ENCODE measurements at regions not wholly inside any gene's neighbourhood (a gene's known extent, or its start where the extent isn't known, plus 50 kb on each side); places are given as distances from the start of the nearest gene placed in this dataset.
"Not testable (repeated sequence)": the region's sequence is repeated elsewhere in the genome, so short reads cannot be mapped to it uniquely, and the experiment has no call there.

DNA sequence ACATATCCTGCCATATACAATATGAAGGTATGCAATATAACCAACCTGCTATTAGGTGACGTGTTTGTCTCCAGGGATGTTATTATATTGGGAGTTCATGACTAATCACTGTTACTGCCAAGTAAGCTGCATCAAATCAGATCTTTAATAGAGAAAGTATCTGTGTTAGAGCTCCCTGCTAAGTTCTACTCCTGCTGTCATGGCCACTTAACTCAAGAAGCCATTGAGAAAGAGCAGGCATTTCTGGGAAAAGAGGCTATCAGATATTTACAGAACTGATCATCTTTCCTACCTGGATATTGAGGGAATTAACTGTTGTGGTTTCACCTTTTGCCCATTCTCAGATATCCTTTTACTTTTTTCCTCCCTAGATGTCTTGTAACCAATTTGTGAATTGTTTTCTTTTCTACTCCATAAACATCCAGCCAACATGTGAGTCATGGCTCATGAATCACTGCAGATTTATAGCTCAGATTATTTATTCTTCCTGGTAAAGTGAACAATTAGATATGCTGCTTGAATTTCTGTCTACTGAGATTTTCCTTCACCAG is 634.8 kb upstream of the FAM174A start:
- DNase-seq (ENCODE audit: low read depth), result peak; percentile 36

DNA sequence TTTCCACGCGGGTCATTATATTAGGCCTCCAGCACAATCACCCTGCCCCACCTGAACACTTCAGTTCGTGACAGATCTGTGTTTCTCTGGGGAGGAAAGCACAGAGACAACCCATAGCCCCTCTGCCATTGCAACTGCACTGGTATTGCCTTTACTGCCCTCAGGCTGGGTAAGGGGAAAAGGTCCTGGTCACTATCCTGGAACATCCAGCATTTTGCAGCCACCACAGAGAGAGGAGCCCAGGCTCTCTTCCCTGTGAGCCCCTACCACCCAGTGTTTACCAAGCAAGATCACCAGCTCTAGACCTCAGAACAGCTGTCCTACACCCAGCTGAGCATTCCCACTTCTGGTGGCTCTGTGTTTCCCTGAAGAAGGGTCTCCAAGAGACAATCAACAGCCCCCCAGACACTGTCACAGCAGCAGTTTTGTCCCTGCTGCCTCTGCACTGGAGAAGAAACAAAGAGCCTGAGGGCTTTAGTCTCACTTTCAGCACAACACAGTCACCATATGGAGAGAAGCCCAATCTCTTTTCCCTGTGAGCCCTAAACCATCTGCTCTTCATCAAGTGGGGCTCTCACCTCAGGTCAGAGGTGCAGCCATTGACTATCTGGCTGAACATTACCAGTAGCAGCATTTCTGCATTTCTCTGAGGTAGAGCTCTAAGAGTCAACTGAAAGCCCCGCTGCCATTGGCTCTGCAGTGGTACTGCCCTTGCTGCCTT is 655.2 kb upstream of the FAM174A start:
- DNase-seq (ENCODE audit: low read depth), result no peak

DNA sequence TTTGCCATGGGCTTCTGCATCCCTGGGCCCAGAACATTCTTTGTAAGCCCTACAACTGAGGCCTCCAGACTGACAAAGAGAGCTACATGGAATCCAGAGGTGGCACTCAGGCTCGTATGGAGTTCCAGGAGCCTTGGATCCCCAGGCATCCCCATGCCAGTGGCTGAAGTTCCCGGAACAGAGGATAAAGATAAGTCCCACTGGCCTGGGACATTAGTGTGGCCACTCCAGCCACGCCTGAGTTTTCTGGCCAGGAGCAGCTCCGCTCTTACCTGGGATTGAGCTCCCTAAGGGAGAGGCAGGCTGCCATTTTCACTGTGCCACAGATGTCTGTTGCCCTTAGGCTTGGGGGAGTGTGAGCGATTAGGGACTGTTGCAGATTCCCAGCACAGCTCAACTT is 656.3 kb upstream of the FAM174A start:
- DNase-seq (ENCODE audit: low read depth), result no peak

DNA sequence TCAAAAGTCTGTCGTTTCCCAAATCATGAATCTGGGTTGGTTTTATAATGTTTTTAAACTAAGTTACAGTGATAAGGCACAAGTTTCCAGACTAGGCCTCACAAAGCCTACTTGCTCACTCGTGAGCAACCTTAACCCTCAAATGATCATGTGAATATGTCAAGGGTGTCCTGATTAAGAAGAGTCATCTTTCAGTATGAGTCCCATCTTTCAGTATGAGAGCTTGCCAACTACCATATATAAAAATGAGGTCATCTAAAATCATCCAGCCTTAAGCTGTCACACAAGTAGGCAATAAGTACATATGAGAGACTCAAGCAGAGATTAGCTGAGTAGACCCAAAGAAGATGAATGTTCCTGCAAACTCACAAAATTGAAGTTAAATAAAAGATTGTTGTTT is 668.4 kb upstream of the FAM174A start:
- DNase-seq (ENCODE audit: low read depth), result no peak

DNA sequence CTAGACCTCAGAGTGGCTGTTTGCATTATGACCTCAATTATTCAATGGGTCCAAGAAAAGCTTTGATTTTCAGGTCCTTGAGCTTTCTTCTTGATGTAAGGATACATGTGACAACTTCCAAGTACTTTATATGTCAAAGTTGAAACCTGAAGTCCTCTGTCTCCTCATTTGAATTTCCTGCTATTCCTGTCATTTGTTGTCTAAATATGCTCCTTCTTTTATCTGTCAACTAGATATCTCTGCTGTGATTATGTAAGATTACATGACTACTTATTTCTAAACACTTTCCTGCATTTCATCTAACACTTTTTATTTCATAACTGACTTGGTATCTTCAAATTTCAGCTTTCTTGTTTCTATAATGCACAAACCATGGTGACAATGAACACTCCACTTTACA is 670.0 kb upstream of the FAM174A start:
- no peak for DNase-seq (ENCODE audit: low read depth)

DNA sequence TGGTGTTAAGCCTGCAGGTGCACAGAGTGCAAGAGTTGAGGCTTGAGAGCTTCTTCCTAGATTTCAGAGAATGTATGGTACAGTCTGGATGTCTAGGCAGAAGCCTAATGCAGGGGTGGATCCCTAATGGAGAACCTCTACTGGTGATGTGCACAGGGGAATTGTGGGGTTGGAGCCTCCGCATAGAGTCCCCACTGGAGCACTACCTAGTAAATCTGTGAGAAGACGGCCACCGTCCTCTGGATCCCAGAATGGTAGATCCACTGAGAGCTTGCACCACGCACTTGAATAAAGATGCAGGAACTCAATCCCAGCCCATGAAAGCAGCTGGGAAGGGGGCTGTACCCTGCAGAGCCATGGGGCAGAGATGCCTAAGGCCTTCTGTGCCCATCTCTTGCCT is 699.4 kb upstream of the FAM174A start:
- no peak for DNase-seq (ENCODE audit: low read depth)

DNA sequence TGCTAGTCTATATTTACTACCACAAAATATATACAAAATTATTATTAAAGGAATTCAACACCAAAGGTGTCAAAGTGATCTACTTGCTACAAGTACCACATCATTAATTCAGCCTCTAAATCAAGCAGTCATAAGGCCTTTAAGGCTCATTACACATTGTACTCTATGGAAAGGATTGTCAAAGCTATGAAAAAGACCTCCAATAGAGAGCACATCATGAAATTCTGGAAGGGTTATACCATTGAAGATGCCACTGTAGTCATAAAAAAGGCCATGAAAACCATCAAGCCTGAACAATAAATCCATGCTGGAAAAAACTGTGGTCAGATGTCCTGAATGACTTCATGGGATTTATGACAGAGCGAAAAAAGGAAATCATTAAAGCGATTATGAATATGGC is 708.0 kb upstream of the FAM174A start:
- DNase-seq (ENCODE audit: low read depth), result no peak

DNA sequence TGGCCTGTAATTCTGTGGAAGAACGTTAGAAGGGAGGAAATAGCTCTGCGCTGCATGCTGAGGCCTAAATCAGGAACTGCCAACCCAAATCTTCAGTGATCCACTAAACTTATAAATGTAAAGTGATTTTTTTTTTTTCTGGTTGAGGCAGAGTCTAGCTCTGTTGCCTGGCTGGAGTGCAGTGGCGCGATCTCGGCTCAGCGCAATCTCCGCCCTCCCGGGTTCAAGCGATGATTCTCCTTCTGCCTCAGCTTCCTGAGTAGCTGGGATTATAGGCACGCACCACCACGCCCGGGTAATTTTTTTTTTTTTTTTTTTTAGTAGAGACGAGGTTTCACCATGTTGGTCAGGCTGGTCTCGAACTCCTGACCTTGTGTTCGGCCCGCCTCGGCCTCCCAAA is 717.4 kb upstream of the FAM174A start:
- no peak for DNase-seq (ENCODE audit: low read depth)

DNA sequence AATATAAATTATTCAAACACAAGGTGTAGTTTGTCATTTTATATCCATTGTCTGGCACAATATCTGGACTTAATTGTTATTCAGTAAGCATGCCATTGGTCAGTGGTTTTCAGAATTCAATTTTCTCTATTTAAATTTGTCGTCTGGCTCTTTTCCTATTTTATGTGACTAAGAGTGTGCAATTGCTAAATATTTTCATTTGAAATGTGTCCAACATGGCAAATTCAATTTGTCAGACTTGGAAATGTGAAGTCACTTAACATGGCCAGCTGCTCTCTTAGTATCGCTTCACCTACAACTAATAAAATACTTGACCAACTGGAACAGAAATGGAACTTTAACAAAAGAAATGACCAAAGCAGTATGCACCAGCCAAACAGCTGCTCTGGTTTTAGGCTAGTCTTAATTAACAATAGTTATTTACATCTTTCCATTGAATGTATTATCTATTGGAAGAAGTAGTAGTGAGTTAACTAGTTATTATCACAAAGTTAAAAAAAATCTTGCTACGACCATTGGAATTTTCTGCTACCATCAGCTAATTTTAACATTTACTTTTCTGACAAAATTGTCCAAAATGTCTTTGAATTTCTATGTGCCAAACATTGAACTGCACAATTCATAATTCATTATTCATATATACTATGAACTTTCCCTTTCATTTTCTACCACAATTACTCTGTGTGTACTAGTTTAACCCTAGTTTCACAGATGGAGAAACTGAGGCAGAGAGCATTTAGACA is 720.7 kb upstream of the FAM174A start:
- peak; percentile 6 for DNase-seq (ENCODE audit: low read depth)

DNA sequence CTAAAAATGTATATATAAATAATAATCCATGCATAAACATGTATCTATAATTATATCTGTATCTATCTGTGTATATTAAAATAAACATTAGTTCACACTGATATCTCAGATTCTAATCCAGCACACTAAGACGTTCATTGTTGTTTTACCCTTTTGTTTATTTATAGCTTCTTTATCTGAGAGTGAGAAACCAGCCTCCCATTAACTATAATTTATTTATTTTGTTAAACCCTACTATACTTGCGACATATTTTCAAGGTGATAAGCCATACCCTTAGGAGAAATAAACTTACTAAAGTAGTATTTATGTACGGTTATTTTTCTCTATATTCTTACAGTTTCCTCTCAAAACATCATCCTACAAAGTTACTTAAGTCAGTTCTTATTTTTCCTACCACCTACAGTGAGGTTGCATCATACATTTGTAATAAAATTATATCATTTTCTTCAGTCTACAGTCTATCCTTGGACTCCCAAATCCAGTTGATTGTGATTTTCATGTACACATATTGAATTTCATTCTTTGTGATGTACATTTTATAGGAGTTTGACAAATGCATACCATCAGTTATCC is 726.4 kb upstream of the FAM174A start:
- no peak for DNase-seq (ENCODE audit: low read depth)

DNA sequence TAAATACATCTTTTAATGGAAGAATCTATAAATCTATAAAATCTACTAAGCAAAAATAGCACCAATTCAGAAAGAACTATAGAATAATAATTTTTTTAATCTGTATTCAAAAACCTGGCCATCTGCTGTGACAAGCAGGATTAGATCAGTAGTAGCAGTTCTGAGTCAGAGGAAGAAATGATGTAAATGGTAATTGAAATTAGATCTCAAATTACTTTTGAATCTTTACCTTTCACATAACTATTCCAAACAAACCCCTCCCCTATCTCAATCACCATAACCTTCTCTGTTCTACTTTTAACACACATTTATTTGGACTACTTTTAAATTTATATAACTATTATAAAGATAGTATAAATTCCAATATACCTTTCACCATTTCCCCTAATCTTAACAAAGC is 727.8 kb upstream of the FAM174A start:
- DNase-seq (ENCODE audit: low read depth), result no peak

DNA sequence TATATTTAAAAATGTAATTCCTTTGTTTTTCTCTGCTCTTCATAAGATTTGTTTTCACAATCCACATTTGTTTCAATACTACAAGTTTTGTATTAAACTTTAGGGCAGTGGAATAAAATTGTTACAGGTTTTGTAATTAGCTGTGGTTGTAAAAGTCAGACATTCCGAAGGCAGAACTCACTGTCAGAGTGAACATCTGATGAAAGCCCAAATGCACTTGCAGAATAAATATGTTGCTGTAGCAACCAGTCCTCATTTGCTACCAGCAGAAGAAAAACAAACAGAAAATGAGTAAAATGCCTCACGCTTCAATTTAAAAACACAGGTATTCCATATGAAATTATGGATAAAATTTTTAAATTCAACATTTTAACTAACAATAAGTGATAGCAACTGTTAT is 740.1 kb upstream of the FAM174A start:
- DNase-seq (ENCODE audit: low read depth), result no peak

DNA sequence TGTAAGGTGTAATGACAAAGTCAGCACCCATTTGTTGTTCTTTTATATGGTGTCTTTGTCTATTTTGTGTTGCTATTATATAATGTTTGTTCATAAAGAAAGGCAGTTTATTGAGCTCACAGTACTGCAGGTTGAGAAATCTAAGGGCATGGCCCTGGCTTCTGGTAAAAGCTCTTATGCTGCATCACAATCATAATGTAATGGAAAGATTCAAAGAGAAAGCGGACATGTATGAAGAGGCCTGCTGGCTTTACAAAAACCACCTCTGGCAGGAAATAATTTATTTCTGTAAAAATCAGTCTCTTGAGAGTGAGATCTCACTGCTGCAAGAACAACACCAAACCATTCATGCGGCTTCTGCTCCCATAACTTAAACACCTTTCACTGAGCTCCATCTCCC is 746.7 kb upstream of the FAM174A start:
- DNase-seq (ENCODE audit: low read depth), result no peak

DNA sequence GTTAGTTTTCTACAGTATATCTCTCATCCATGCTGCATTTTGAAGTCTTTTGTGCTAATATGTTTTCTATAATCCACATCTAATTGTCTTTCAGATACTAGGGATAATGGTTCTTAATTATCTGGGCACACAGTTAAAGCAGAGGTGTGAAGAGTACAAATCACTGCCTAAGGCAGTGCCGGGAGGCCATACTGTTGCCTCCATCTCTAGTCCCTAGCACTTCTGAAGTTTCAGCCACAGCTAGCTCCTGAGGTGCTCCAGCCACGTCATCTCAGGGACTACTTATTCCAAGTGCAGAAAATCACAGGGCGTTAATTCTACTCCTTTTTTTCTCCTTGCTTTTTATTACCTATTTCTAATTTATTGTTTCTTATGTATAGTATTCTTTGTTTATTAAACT is 760.0 kb upstream of the FAM174A start:
- DNase-seq (ENCODE audit: low read depth), result no peak

DNA sequence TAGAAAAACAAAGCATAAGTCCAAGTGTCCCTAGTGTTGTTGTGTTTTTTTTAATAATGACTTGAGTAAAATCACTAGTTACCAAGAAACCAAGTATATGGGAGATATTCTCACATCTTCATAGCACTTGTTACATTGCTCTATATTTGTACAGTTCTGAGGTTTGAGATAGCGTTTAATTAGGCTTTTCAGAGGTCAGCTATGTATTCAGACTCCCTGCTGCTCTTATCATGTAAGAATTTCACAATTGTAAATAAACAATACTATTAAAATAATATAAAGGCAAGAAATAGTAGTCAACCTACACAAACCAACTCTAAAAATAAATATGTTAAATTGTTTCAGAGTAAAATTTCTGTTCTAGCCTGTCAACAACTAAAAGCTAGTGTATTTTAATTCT is 761.9 kb upstream of the FAM174A start:
- no peak for DNase-seq (ENCODE audit: low read depth)

DNA sequence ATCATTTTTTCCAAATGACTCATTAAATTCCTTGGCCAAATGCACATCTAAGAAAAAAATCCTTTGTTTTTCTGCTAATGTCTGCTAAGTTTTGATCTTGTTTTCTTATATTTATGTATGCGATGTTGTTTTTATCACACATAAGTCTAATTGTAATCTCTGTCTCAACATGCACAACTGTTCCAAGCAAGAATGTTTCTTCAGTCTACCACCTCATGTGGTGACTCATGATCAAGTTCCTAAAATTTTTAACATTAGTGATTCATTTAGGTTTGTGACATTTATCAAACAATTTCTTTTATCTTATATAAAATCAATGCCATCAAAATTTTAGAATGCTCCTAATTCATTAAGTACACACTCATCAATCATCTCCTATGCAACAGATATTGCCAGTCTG is 763.9 kb upstream of the FAM174A start:
- DNase-seq (ENCODE audit: low read depth), result no peak

DNA sequence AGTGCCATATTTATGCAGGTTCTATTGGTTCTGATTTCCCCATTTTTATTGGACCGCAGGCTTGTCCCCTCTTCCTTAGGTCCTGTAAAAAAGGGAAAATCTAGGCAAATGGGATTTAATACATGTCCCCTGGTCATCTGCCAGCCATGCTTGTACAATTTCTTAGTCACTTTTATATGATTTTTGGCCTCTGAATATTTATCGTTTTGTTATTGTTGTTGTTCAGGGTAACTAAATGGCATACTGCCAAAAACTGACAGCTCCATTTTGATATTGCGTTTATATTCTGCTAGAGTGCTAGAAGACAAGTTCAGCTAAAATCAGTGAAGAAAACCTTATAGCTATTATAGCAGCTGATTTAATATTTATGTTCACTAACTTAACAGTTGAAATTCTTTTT is 770.2 kb upstream of the FAM174A start:
- DNase-seq (ENCODE audit: low read depth), result no peak

DNA sequence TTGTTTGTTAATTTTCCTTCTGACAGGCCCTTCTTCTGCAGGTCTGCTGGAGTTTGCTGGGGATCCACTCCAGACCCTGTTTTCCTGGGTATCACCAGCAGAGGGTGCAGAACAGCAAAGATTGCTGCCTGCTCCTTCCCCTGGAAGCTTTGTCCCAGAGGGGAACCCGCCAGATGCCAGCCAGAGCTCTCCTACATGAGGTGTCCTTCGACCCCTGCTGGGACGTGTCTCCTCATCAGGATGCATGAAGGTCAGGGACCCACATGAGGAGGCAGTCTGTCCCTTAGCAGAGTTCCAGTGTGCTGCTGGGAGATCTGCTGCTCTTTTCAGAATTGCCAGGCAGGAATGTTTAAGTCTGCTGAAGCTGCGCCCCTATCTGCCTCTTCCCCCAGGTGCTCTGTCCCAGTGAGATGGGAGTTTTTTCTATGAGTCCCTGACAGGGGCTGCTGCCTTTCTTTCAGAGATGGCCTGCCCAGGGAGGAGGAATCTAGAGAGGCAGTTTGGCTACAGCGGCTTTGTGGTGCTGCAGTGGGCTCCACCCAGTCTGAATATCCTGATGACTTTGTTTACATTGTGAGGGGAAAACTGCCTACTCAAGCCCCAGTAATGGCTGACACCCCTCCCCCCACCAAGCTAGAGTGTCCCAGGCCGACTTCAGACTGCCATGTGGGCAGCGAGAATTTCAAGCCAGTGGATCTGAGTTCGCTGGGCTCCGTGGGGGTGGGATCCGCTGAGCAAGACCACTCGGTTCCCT is 772.0 kb upstream of the FAM174A start:
- no peak for DNase-seq (ENCODE audit: low read depth)

DNA sequence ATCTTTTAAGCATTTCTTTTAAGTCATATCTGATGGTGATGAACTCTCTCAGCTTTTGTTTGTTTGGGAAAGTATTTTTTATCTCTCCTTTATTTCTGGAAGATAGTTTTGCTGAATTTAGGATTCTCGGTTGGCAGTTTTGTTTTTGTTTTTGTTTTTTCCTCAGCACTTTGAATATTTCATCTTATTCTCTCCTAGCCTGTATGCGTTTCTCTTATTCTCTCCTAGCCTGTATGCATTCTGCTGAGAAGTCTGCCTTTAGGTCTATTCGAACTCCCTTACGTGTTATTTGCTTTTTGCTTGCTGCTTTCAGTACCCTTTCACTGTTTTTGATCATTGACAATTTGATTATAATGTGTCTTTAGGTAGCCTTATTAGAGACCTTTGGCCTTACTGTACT is 787.8 kb upstream of the FAM174A start:
- no peak for DNase-seq (ENCODE audit: low read depth)

DNA sequence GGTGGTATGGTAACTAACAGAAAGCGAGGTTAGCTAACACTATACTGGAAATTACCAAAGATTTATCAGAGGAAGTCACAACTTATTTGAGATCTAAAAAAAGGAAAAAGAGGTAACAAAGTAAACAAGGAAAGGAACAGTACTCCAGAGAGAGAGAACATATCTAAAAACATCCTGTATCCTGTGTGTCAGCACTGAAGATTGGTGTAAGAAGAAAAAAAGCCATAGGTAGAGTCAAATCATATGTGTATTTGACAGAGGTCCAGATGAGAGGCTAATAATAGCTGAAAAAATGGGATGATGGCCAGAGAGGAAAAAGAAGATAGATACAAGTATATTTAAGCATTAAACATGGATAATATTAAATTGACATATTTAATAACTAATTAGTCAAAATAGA is 802.0 kb upstream of the FAM174A start:
- not testable (repeated sequence) for DNase-seq (ENCODE audit: low read depth)

DNA sequence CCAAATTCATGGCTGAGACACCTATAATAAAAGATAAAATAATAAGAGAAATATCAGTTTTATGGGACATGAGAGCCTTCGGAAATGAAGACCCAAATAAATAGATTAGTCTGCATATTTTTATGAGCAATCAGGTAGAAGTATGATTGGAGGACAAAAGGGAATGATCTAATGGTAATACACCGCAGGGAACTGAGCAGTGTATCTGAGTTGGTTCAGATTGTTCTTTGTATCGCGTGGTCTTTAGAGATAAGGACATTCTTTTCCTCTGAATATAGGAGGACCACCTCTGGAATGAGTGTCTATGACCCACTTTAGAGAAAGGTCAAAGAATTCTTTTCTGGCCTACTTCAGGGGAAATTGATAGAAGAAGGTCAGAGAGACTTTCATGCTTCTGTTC is 801.8 kb upstream of the CHD1 start:
- DNase-seq (ENCODE audit: low read depth), result not testable (repeated sequence)

DNA sequence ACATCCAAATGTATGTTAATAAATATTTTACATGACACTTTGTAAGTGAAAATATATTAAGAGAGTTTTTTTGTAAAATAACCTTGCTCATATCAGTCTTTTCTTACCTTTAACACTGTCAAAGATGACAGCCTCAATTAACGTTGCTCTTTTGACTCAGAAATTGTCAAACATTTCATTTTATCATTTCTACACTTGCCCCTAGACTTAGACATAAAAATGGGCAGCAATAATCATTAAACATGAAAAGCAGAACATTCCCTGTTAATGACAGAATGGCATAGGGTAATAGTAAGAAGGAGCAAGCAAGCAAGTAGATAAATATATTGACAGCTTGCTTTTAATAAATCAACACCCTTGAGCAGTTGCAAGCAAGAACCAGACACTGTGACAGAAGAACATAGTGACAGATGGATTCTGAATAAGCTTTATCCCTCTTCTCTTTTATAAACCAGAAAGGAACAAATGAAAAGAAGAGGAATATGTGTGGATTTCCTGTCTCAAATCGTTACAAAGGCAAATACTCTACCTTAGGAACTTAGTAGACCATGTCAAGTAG is 796.0 kb upstream of the CHD1 start:
- DNase-seq (ENCODE audit: low read depth), result no peak
